ENCODE measurements at regions not wholly inside any gene's neighbourhood (a gene's known extent, or its start where the extent isn't known, plus 50 kb on each side); places are given as distances from the start of the nearest gene placed in this dataset.

GRCh38 chr9:23557689-23558088 lies 268.4 kb downstream of the ELAVL2 start:
- no peak for TF ChIP-seq CTCF (IDR thresholded peaks at IDR 0.05)
- DNase-seq, result no peak
- Mint-ChIP-seq H3K36me3 (ENCODE audit: low read depth) (no peaks in the 10 kb centered on the region), H3K27ac (no peak overlapping the region), H3K27me3 (ENCODE audit: insufficient read depth) (peaks cover 2% of the 10 kb centered on the region), H3K4me1 (ENCODE audit: low read depth) (no peaks in the 10 kb centered on the region), H3K9me3 (peaks cover 25% of the 10 kb centered on the region), H3K4me3 (no peak overlapping the region)

DNA sequence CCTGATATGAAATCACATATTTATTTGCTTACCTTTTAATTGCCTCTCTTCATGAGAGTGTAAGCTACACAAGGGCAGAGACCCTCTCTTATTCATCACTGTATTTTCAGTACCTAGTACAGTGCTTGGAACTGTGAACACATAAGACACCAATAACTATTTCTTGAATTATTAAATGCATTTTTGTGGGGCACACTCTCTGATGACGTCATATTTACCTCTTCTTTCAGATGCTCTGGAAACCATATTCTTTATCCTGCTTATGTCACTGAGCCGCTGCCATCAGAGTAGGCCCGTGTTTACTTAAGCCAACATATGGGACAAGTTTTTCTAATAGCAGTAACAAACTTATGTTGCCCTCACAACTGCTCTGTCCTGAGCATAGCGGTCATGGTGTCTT lies 266.5 kb downstream of the ELAVL2 start:
- no peak overlapping the region for H3K27ac Mint-ChIP-seq
- no peaks in the 10 kb centered on the region for H3K4me1 Mint-ChIP-seq (ENCODE audit: low read depth)
- TF ChIP-seq CTCF (IDR thresholded peaks at IDR 0.05), result no peak
- no peaks in the 10 kb centered on the region for H3K36me3 Mint-ChIP-seq (ENCODE audit: low read depth)
- peaks cover 37% of the 10 kb centered on the region for H3K9me3 Mint-ChIP-seq
- DNase-seq, result no peak
- no peak overlapping the region for H3K4me3 Mint-ChIP-seq
- no peaks in the 10 kb centered on the region for H3K27me3 Mint-ChIP-seq (ENCODE audit: insufficient read depth)

DNA sequence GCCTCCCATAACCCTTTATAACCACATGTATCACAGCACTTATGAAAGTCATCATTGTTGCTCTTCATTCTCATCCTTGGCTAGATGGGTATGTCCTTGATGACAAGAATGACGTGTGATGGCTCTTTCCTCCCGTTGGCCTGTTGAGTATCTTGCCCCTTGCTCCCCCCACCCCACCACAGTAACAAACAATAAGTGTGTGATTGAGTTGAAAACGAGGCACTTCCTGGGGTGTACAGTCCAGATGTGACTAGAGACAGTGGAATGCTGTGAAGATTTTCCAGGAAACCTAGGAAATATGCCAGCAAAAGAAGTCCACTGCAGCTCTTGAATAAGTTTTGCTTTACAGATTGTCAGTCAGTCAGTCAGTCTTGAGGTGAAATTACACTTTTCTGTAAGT lies 262.5 kb downstream of the ELAVL2 start:
- Mint-ChIP-seq H3K4me1 (ENCODE audit: low read depth) (no peaks in the 10 kb centered on the region), H3K36me3 (ENCODE audit: low read depth) (no peaks in the 10 kb centered on the region), H3K4me3 (no peak overlapping the region), H3K27ac (no peak overlapping the region), H3K9me3 (peaks cover 36% of the 10 kb centered on the region), H3K27me3 (ENCODE audit: insufficient read depth) (no peaks in the 10 kb centered on the region)
- no peak for DNase-seq
- no peak for TF ChIP-seq CTCF (IDR thresholded peaks at IDR 0.05)

DNA sequence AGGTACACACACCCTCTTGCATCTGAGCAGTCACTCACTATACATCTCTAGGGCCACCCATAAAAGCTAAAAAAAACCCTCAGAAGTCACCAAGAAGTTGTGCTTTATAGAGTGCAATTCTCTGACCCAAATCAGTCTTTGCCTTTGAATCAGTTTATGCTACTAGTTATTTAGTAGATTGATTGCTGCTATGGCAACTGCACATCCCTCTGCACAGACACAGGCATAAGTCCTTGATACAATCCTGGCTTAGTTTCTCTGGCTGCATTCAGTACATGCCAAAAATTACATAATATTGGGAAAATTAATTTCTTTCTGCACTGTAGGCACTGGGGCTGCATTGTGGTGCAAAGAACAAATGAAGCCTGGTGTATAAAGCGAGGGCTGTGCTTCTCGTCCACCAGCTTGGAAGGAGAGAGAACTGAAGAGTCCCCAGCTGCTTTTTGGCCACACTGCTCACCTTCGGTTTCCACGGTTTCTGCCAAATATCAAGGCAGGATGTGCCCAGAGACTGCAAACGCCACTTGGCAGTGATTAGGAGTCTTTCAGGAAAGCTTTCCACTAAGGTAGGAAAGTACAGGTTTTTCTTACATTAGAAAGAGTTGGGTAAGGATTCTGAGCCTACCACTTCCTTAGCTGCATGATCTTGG lies 258.4 kb downstream of the ELAVL2 start:
- H3K4me1 Mint-ChIP-seq (ENCODE audit: low read depth), result no peaks in the 10 kb centered on the region
- H3K27me3 Mint-ChIP-seq (ENCODE audit: insufficient read depth), result no peaks in the 10 kb centered on the region
- DNase-seq, result no peak
- no peak overlapping the region for H3K4me3 Mint-ChIP-seq
- H3K9me3 Mint-ChIP-seq, result peaks cover 41% of the 10 kb centered on the region
- H3K27ac Mint-ChIP-seq, result no peak overlapping the region
- TF ChIP-seq CTCF (IDR thresholded peaks at IDR 0.05), result no peak
- H3K36me3 Mint-ChIP-seq (ENCODE audit: low read depth), result no peaks in the 10 kb centered on the region

GRCh38 chr9:23571414-23572104 lies 254.5 kb downstream of the ELAVL2 start:
- Mint-ChIP-seq H3K4me1 (ENCODE audit: low read depth) (no peaks in the 10 kb centered on the region), H3K9me3 (peaks cover 23% of the 10 kb centered on the region), H3K36me3 (ENCODE audit: low read depth) (no peaks in the 10 kb centered on the region), H3K27me3 (ENCODE audit: insufficient read depth) (no peaks in the 10 kb centered on the region), H3K27ac (no peak overlapping the region), H3K4me3 (no peak overlapping the region)
- TF ChIP-seq CTCF (IDR thresholded peaks at IDR 0.05), result no peak
- DNase-seq, result no peak
